ENCODE measurements at regions not wholly inside any gene's neighbourhood (a gene's known extent, or its start where the extent isn't known, plus 50 kb on each side); places are given as distances from the start of the nearest gene placed in this dataset.

- DNase-seq (ENCODE audit: low spot score) = no peak
These were observed 156.0 kb upstream of the MAF start for GRCh38 chr16:79756571-79756970.

GRCh38 chr16:79754501-79754900 lies 154.0 kb upstream of the MAF start:
- no peak for DNase-seq (ENCODE audit: low spot score)

GRCh38 chr16:79754081-79754480 lies 153.5 kb upstream of the MAF start:
- DNase-seq (ENCODE audit: low spot score) = no peak

GRCh38 chr16:79753286-79753685 lies 152.7 kb upstream of the MAF start:
- no peak for DNase-seq (ENCODE audit: low spot score)

GRCh38 chr16:79752396-79752795 lies 151.9 kb upstream of the MAF start:
- no peak for DNase-seq (ENCODE audit: low spot score)

GRCh38 chr16:79751471-79752184 lies 151.1 kb upstream of the MAF start:
- no peak for DNase-seq (ENCODE audit: low spot score)

GRCh38 chr16:79750311-79750710 lies 149.8 kb upstream of the MAF start:
- DNase-seq (ENCODE audit: low spot score) = no peak

GRCh38 chr16:79748629-79749028 lies 148.1 kb upstream of the MAF start:
- DNase-seq (ENCODE audit: low spot score) = no peak

GRCh38 chr16:79747688-79748087 lies 147.2 kb upstream of the MAF start:
- DNase-seq (ENCODE audit: low spot score) = no peak

- no peak for DNase-seq (ENCODE audit: low spot score)
These were observed 139.7 kb upstream of the MAF start for GRCh38 chr16:79740252-79740651.

GRCh38 chr16:79735271-79735670 lies 134.7 kb upstream of the MAF start:
- DNase-seq (ENCODE audit: low spot score) = no peak

GRCh38 chr16:79734721-79735120 lies 134.2 kb upstream of the MAF start:
- DNase-seq (ENCODE audit: low spot score) = no peak

GRCh38 chr16:79728923-79729240 lies 128.3 kb upstream of the MAF start:
- no peak for DNase-seq (ENCODE audit: low spot score)

GRCh38 chr16:79728048-79728922 lies 127.7 kb upstream of the MAF start:
- DNase-seq (ENCODE audit: low spot score) = no peak

GRCh38 chr16:79726902-79727301 lies 126.4 kb upstream of the MAF start:
- DNase-seq (ENCODE audit: low spot score) = no peak

- DNase-seq (ENCODE audit: low spot score) = no peak
These were observed 124.5 kb upstream of the MAF start for GRCh38 chr16:79725051-79725450.

GRCh38 chr16:79723583-79724168 lies 123.1 kb upstream of the MAF start:
- DNase-seq (ENCODE audit: low spot score) = no peak

GRCh38 chr16:79721270-79721669 lies 120.7 kb upstream of the MAF start:
- no peak for DNase-seq (ENCODE audit: low spot score)

- DNase-seq (ENCODE audit: low spot score) = no peak
These were observed 117.0 kb upstream of the MAF start for GRCh38 chr16:79717333-79718137.

- DNase-seq (ENCODE audit: low spot score) = no peak
These were observed 116.3 kb upstream of the MAF start for GRCh38 chr16:79716645-79717332.

GRCh38 chr16:79715061-79715460 lies 114.5 kb upstream of the MAF start:
- DNase-seq (ENCODE audit: low spot score) = no peak

- no peak for DNase-seq (ENCODE audit: low spot score)
These were observed 113.9 kb upstream of the MAF start for GRCh38 chr16:79714440-79714839.

Data from hematopoietic multipotent progenitor cell treated with erythropoietin and hydrocortisone succinate and interleukin-3 and kit ligand, for 15 days (in vitro differentiated cells).